ENCODE measurements at regions not wholly inside any gene's neighbourhood (a gene's known extent, or its start where the extent isn't known, plus 50 kb on each side); places are given as distances from the start of the nearest gene placed in this dataset.

- H3K4me3 ChIP-seq (ENCODE audit: low read length), result no peak overlapping the region
- peaks cover 26% of the 10 kb centered on the region for H3K27me3 ChIP-seq (ENCODE audit: insufficient read depth, low read length)
- no peaks in the 10 kb centered on the region for H3K9me3 ChIP-seq (ENCODE audit: low read length)
- no peak overlapping the region for H2AFZ ChIP-seq (ENCODE audit: low read depth, low read length)
- H3K36me3 ChIP-seq (ENCODE audit: insufficient read depth, low read length), result no peaks in the 10 kb centered on the region
- peaks cover 7% of the 10 kb centered on the region for H3K4me1 ChIP-seq (ENCODE audit: insufficient read depth, low read length)
These were observed 76.2 kb downstream of the ENGASE start for GRCh38 chr17:79150799-79151198.

- Histone ChIP-seq H3K4me1 (ENCODE audit: insufficient read depth, low read length) (peaks cover 7% of the 10 kb centered on the region), H3K27me3 (ENCODE audit: insufficient read depth, low read length) (peaks cover 23% of the 10 kb centered on the region), H3K9me3 (ENCODE audit: low read length) (no peaks in the 10 kb centered on the region), H2AFZ (ENCODE audit: low read depth, low read length) (no peak overlapping the region), H3K4me3 (ENCODE audit: low read length) (no peak overlapping the region), H3K36me3 (ENCODE audit: insufficient read depth, low read length) (no peaks in the 10 kb centered on the region)
These were observed 75.6 kb downstream of the ENGASE start for GRCh38 chr17:79150035-79150733.

GRCh38 chr17:79148584-79148983 is 74.0 kb downstream of the ENGASE start:
- H3K27me3 ChIP-seq (ENCODE audit: insufficient read depth, low read length), result peaks cover 26% of the 10 kb centered on the region
- H3K9me3 ChIP-seq (ENCODE audit: low read length), result no peaks in the 10 kb centered on the region
- no peak overlapping the region for H3K4me3 ChIP-seq (ENCODE audit: low read length)
- H2AFZ ChIP-seq (ENCODE audit: low read depth, low read length), result no peak overlapping the region
- peaks cover 7% of the 10 kb centered on the region for H3K4me1 ChIP-seq (ENCODE audit: insufficient read depth, low read length)
- no peaks in the 10 kb centered on the region for H3K36me3 ChIP-seq (ENCODE audit: insufficient read depth, low read length)

GRCh38 chr17:79147746-79148506 is 73.3 kb downstream of the ENGASE start:
- Histone ChIP-seq H3K4me1 (ENCODE audit: insufficient read depth, low read length) (peaks cover 7% of the 10 kb centered on the region), H3K4me3 (ENCODE audit: low read length) (no peak overlapping the region)

GRCh38 chr17:79146562-79146961 is 71.9 kb downstream of the ENGASE start:
- peaks cover 26% of the 10 kb centered on the region for H3K27me3 ChIP-seq (ENCODE audit: insufficient read depth, low read length)
- no peaks in the 10 kb centered on the region for H3K36me3 ChIP-seq (ENCODE audit: insufficient read depth, low read length)
- no peaks in the 10 kb centered on the region for H3K9me3 ChIP-seq (ENCODE audit: low read length)
- H2AFZ ChIP-seq (ENCODE audit: low read depth, low read length), result no peak overlapping the region
- no peak overlapping the region for H3K4me3 ChIP-seq (ENCODE audit: low read length)
- H3K4me1 ChIP-seq (ENCODE audit: insufficient read depth, low read length), result no peaks in the 10 kb centered on the region

More at GRCh38 chr17:79147746-79148506, 73.3 kb downstream of the ENGASE start:
- Histone ChIP-seq H3K27me3 (ENCODE audit: insufficient read depth, low read length) (peaks cover 21% of the 10 kb centered on the region), H3K36me3 (ENCODE audit: insufficient read depth, low read length) (no peaks in the 10 kb centered on the region), H3K9me3 (ENCODE audit: low read length) (no peaks in the 10 kb centered on the region), H2AFZ (ENCODE audit: low read depth, low read length) (no peak overlapping the region)

GRCh38 chr17:79145548-79145947 is 70.9 kb downstream of the ENGASE start:
- H3K9me3 ChIP-seq (ENCODE audit: low read length), result no peaks in the 10 kb centered on the region
- H3K4me1 ChIP-seq (ENCODE audit: insufficient read depth, low read length), result no peaks in the 10 kb centered on the region
- H3K27me3 ChIP-seq (ENCODE audit: insufficient read depth, low read length), result peaks cover 28% of the 10 kb centered on the region
- H3K4me3 ChIP-seq (ENCODE audit: low read length), result no peak overlapping the region
- no peaks in the 10 kb centered on the region for H3K36me3 ChIP-seq (ENCODE audit: insufficient read depth, low read length)
- no peak overlapping the region for H2AFZ ChIP-seq (ENCODE audit: low read depth, low read length)

GRCh38 chr17:79144133-79144532 is 69.5 kb downstream of the ENGASE start:
- no peaks in the 10 kb centered on the region for H3K9me3 ChIP-seq (ENCODE audit: low read length)
- no peaks in the 10 kb centered on the region for H3K36me3 ChIP-seq (ENCODE audit: insufficient read depth, low read length)
- no peaks in the 10 kb centered on the region for H3K4me1 ChIP-seq (ENCODE audit: insufficient read depth, low read length)
- no peak overlapping the region for H3K4me3 ChIP-seq (ENCODE audit: low read length)
- H2AFZ ChIP-seq (ENCODE audit: low read depth, low read length), result no peak overlapping the region
- H3K27me3 ChIP-seq (ENCODE audit: insufficient read depth, low read length), result peaks cover 33% of the 10 kb centered on the region

- no peaks in the 10 kb centered on the region for H3K4me1 ChIP-seq (ENCODE audit: insufficient read depth, low read length)
- H3K27me3 ChIP-seq (ENCODE audit: insufficient read depth, low read length), result peaks cover 29% of the 10 kb centered on the region
- H3K9me3 ChIP-seq (ENCODE audit: low read length), result no peaks in the 10 kb centered on the region
- no peaks in the 10 kb centered on the region for H3K36me3 ChIP-seq (ENCODE audit: insufficient read depth, low read length)
- H3K4me3 ChIP-seq (ENCODE audit: low read length), result no peak overlapping the region
- no peak overlapping the region for H2AFZ ChIP-seq (ENCODE audit: low read depth, low read length)
These were observed 67.8 kb downstream of the ENGASE start for GRCh38 chr17:79142375-79142774.

GRCh38 chr17:79141578-79142355 is 67.1 kb downstream of the ENGASE start:
- Histone ChIP-seq H3K27me3 (ENCODE audit: insufficient read depth, low read length) (peaks cover 33% of the 10 kb centered on the region), H2AFZ (ENCODE audit: low read depth, low read length) (no peak overlapping the region), H3K4me1 (ENCODE audit: insufficient read depth, low read length) (no peaks in the 10 kb centered on the region)

GRCh38 chr17:79138826-79139225 is 64.2 kb downstream of the ENGASE start:
- Histone ChIP-seq H3K36me3 (ENCODE audit: insufficient read depth, low read length) (no peaks in the 10 kb centered on the region), H3K4me3 (ENCODE audit: low read length) (no peak overlapping the region), H3K9me3 (ENCODE audit: low read length) (no peaks in the 10 kb centered on the region), H2AFZ (ENCODE audit: low read depth, low read length) (no peak overlapping the region), H3K4me1 (ENCODE audit: insufficient read depth, low read length) (no peaks in the 10 kb centered on the region), H3K27me3 (ENCODE audit: insufficient read depth, low read length) (peaks cover 39% of the 10 kb centered on the region)

More at GRCh38 chr17:79141578-79142355, 67.1 kb downstream of the ENGASE start:
- Histone ChIP-seq H3K9me3 (ENCODE audit: low read length) (no peaks in the 10 kb centered on the region), H3K4me3 (ENCODE audit: low read length) (no peak overlapping the region), H3K36me3 (ENCODE audit: insufficient read depth, low read length) (no peaks in the 10 kb centered on the region)

GRCh38 chr17:79137789-79138165 is 63.2 kb downstream of the ENGASE start:
- H3K36me3 ChIP-seq (ENCODE audit: insufficient read depth, low read length), result no peaks in the 10 kb centered on the region
- H2AFZ ChIP-seq (ENCODE audit: low read depth, low read length), result no peak overlapping the region
- peaks cover 35% of the 10 kb centered on the region for H3K27me3 ChIP-seq (ENCODE audit: insufficient read depth, low read length)
- H3K9me3 ChIP-seq (ENCODE audit: low read length), result no peaks in the 10 kb centered on the region
- no peak overlapping the region for H3K4me3 ChIP-seq (ENCODE audit: low read length)
- no peaks in the 10 kb centered on the region for H3K4me1 ChIP-seq (ENCODE audit: insufficient read depth, low read length)

- no peak overlapping the region for H3K4me3 ChIP-seq (ENCODE audit: low read length)
- no peaks in the 10 kb centered on the region for H3K4me1 ChIP-seq (ENCODE audit: insufficient read depth, low read length)
- no peaks in the 10 kb centered on the region for H3K36me3 ChIP-seq (ENCODE audit: insufficient read depth, low read length)
- peaks cover 33% of the 10 kb centered on the region for H3K27me3 ChIP-seq (ENCODE audit: insufficient read depth, low read length)
- no peak overlapping the region for H2AFZ ChIP-seq (ENCODE audit: low read depth, low read length)
- H3K9me3 ChIP-seq (ENCODE audit: low read length), result no peaks in the 10 kb centered on the region
These were observed 62.6 kb downstream of the ENGASE start for GRCh38 chr17:79137015-79137788.
